ENCODE measurements at regions not wholly inside any gene's neighbourhood (a gene's known extent, or its start where the extent isn't known, plus 50 kb on each side); places are given as distances from the start of the nearest gene placed in this dataset.

DNA sequence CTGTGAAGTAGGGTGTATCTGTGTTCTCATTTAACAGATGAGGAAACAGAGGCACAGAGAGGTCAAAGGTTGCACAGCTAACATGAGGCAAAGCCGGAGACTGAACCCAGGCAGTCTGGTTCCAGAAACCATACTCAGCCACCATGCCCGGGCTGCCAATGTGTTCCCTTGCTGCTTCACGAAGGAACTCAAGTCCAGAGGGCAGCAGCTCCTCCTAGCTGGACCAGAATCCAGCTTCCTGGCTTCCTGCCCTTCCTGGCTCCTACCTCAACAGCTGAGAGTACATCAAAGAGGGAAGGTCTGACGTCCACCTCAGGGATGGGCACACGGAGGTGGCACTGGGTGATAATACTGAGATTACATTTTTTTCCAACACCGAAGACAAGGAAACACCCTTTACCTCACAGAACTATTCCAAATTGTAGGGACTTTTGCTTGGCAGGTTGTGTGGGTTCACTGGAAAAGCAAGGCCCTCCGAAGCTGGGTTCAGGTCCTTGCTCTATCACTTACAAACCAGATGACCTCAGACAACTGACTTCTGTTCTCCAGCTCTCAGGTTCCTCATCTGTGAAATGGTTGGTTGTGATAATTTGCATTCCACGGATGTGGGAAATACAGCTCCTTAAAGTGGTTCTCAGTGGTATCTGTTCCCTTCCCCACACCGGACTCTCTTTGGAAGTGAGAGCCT is 154.1 kb upstream of the ZMIZ1 start:
- peaks cover 31% of the 10 kb centered on the region in 2 donors for H3K4me1 ChIP-seq (ENCODE audit: control insufficient read depth in 2 of 2, insufficient read depth in 1 of 2, low read depth in 1 of 2, low read length in 2 of 2)

GRCh38 chr10:78915190-78915518 is 153.6 kb upstream of the ZMIZ1 start:
- Histone ChIP-seq H4K8ac (ENCODE audit: low read depth, low read length) (no peak overlapping the region), H3K18ac (ENCODE audit: low read length) (no peak overlapping the region), H3K4ac (ENCODE audit: low read length) (no peak overlapping the region), H3K27me3 (ENCODE audit: control insufficient read depth in 3 of 3, insufficient read depth in 3 of 3, low read depth in 1 of 3, low read length in 3 of 3) (peaks cover 0 to 10% (median 0%) of the 10 kb centered on the region in 3 experiments), H3K9ac (ENCODE audit: low read depth, low read length, poor library complexity) (no peak overlapping the region), H3K27ac (replicated peaks; ENCODE audit: low read length) (no peak overlapping the region), H3K14ac (ENCODE audit: low read length) (no peak overlapping the region), H2AFZ (ENCODE audit: low read length) (no peak overlapping the region), H4K91ac (ENCODE audit: low read depth, low read length, poor library complexity) (no peak overlapping the region), H2BK15ac (ENCODE audit: low read length) (no peak overlapping the region), H3K4me3 (ENCODE audit: low read length in 2 of 2) (no peak overlapping the region), H3K9me3 (replicated peaks in 1 of 2; ENCODE audit: control insufficient read depth in 2 of 2, insufficient read depth in 1 of 2, low read depth in 1 of 2, low read length in 2 of 2) (no peaks in the 10 kb centered on the region), H3K4me1 (ENCODE audit: control insufficient read depth in 2 of 2, insufficient read depth in 1 of 2, low read depth in 1 of 2, low read length in 2 of 2) (peaks cover 30 to 31% of the 10 kb centered on the region in 2 donors), H3K36me3 (replicated peaks in 1 of 2; ENCODE audit: control insufficient read depth in 2 of 2, insufficient read depth in 2 of 2, low read length in 2 of 2) (no peaks in the 10 kb centered on the region), H3K23ac (ENCODE audit: low read depth, low read length, poor library complexity) (no peak overlapping the region), H3K4me2 (ENCODE audit: insufficient read depth, low read length, poor library complexity, severe bottlenecking) (no peak overlapping the region), H3K79me1 (ENCODE audit: low read depth, low read length) (no peaks in the 10 kb centered on the region), H2BK5ac (ENCODE audit: low read length) (no peak overlapping the region), H2AK5ac (ENCODE audit: low read depth, low read length) (no peak overlapping the region), H2BK12ac (ENCODE audit: low read length) (no peak overlapping the region), H2BK120ac (ENCODE audit: low read depth, low read length) (no peak overlapping the region)
- no peak for DNase-seq (ENCODE audit: low spot score)
- no CpG with 5 or more reads among the region's 4 CpGs for WGBS, 2 donors (ENCODE audit: extremely low coverage in 2 of 2, insufficient read length in 2 of 2, insufficient replicate concordance in 1 of 2)

More for the DNA sequence above, 154.1 kb upstream of the ZMIZ1 start:
- H3K4me2 ChIP-seq (ENCODE audit: insufficient read depth, low read length, poor library complexity, severe bottlenecking): no peak overlapping the region
- H4K8ac ChIP-seq (ENCODE audit: low read depth, low read length): peak overlapping the region; percentile 19
- no peak overlapping the region for H3K27ac ChIP-seq (replicated peaks; ENCODE audit: low read length)
- no peak overlapping the region for H3K4ac ChIP-seq (ENCODE audit: low read length)
- no peaks in the 10 kb centered on the region for H3K36me3 ChIP-seq (replicated peaks in 1 of 2; ENCODE audit: control insufficient read depth in 2 of 2, insufficient read depth in 2 of 2, low read length in 2 of 2)
- peak overlapping the region; percentile 48 for H3K23ac ChIP-seq (ENCODE audit: low read depth, low read length, poor library complexity)
- H3K4me3 ChIP-seq (ENCODE audit: low read length in 2 of 2): no peak overlapping the region
- no peak overlapping the region for H3K9ac ChIP-seq (ENCODE audit: low read depth, low read length, poor library complexity)
- no peak for DNase-seq (ENCODE audit: low spot score)
- peak overlapping the region; percentile 79 for H2AK5ac ChIP-seq (ENCODE audit: low read depth, low read length)
- no peak overlapping the region for H2BK15ac ChIP-seq (ENCODE audit: low read length)
- peak overlapping the region; percentile 48 for H2BK12ac ChIP-seq (ENCODE audit: low read length)
- H4K91ac ChIP-seq (ENCODE audit: low read depth, low read length, poor library complexity): no peak overlapping the region
- H2BK5ac ChIP-seq (ENCODE audit: low read length): no peak overlapping the region
- H3K27me3 ChIP-seq (ENCODE audit: control insufficient read depth in 3 of 3, insufficient read depth in 3 of 3, low read depth in 1 of 3, low read length in 3 of 3): peaks cover 0 to 13% (median 0%) of the 10 kb centered on the region in 3 experiments
- no peaks in the 10 kb centered on the region for H3K79me1 ChIP-seq (ENCODE audit: low read depth, low read length)
- peak overlapping the region; percentile 42 for H3K14ac ChIP-seq (ENCODE audit: low read length)
- peak overlapping the region; percentile 88 for H3K18ac ChIP-seq (ENCODE audit: low read length)
- H2AFZ ChIP-seq (ENCODE audit: low read length): no peak overlapping the region
- WGBS, 2 donors (ENCODE audit: extremely low coverage in 2 of 2, insufficient read length in 2 of 2, insufficient replicate concordance in 1 of 2): no CpG with 5 or more reads among the region's 9 CpGs
- H3K9me3 ChIP-seq (replicated peaks in 1 of 2; ENCODE audit: control insufficient read depth in 2 of 2, insufficient read depth in 1 of 2, low read depth in 1 of 2, low read length in 2 of 2): no peaks in the 10 kb centered on the region
- H2BK120ac ChIP-seq (ENCODE audit: low read depth, low read length): no peak overlapping the region

DNA sequence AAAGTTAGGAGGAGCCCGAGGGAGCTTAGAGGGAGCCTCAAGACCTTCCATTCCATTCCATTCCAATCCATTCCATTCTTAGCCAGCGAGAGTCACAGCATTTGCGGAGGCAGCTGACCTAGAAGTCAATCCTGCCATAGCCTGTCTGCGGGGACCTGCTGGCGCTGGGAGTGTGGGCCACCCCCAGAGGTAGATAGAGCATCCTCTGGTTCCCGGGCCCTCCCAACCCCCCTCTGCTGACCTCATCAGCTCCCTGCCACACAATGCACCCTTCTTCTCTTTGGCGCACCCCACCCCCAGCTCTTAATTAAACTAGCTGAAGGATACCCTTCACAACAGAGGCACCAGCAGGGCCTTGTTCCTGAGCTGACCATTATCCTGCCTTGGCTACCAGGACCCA is 152.5 kb upstream of the ZMIZ1 start:
- Histone ChIP-seq H2BK120ac (ENCODE audit: low read depth, low read length) (no peak overlapping the region), H2BK5ac (ENCODE audit: low read length) (no peak overlapping the region), H3K27ac (replicated peaks; ENCODE audit: low read length) (no peak overlapping the region), H2AFZ (ENCODE audit: low read length) (no peak overlapping the region), H3K79me1 (ENCODE audit: low read depth, low read length) (no peaks in the 10 kb centered on the region), H3K9me3 (replicated peaks in 1 of 2; ENCODE audit: control insufficient read depth in 2 of 2, insufficient read depth in 1 of 2, low read depth in 1 of 2, low read length in 2 of 2) (no peaks in the 10 kb centered on the region), H2AK5ac (ENCODE audit: low read depth, low read length) (no peak overlapping the region), H2BK12ac (ENCODE audit: low read length) (no peak overlapping the region), H3K27me3 (ENCODE audit: control insufficient read depth in 3 of 3, insufficient read depth in 3 of 3, low read depth in 1 of 3, low read length in 3 of 3) (peaks cover 0 to 7% (median 0%) of the 10 kb centered on the region in 3 experiments), H2BK15ac (ENCODE audit: low read length) (no peak overlapping the region), H4K8ac (ENCODE audit: low read depth, low read length) (no peak overlapping the region), H3K4me3 (ENCODE audit: low read length in 2 of 2) (no peak overlapping the region), H3K4me2 (ENCODE audit: insufficient read depth, low read length, poor library complexity, severe bottlenecking) (no peak overlapping the region), H3K36me3 (replicated peaks in 1 of 2; ENCODE audit: control insufficient read depth in 2 of 2, insufficient read depth in 2 of 2, low read length in 2 of 2) (no peaks in the 10 kb centered on the region), H3K18ac (ENCODE audit: low read length) (peak overlapping the region; percentile 42), H3K23ac (ENCODE audit: low read depth, low read length, poor library complexity) (no peak overlapping the region), H4K91ac (ENCODE audit: low read depth, low read length, poor library complexity) (no peak overlapping the region), H3K4ac (ENCODE audit: low read length) (no peak overlapping the region), H3K4me1 (ENCODE audit: control insufficient read depth in 2 of 2, insufficient read depth in 1 of 2, low read depth in 1 of 2, low read length in 2 of 2) (peaks cover 30 to 31% of the 10 kb centered on the region in 2 donors), H3K9ac (ENCODE audit: low read depth, low read length, poor library complexity) (no peak overlapping the region), H3K14ac (ENCODE audit: low read length) (no peak overlapping the region)
- no peak for DNase-seq (ENCODE audit: low spot score)
- WGBS, 2 donors (ENCODE audit: extremely low coverage in 2 of 2, insufficient read length in 2 of 2, insufficient replicate concordance in 1 of 2): no CpG with 5 or more reads among the region's 7 CpGs

GRCh38 chr10:78919181-78919966 is 149.4 kb upstream of the ZMIZ1 start:
- DNase-seq (ENCODE audit: low spot score): no peak
- no peak overlapping the region for H3K14ac ChIP-seq (ENCODE audit: low read length)
- no peak overlapping the region for H3K4ac ChIP-seq (ENCODE audit: low read length)
- H2BK15ac ChIP-seq (ENCODE audit: low read length): no peak overlapping the region
- no peak overlapping the region for H4K91ac ChIP-seq (ENCODE audit: low read depth, low read length, poor library complexity)
- no peak overlapping the region for H3K18ac ChIP-seq (ENCODE audit: low read length)
- no peak overlapping the region for H2AK5ac ChIP-seq (ENCODE audit: low read depth, low read length)
- no peak overlapping the region for H4K8ac ChIP-seq (ENCODE audit: low read depth, low read length)
- H2BK5ac ChIP-seq (ENCODE audit: low read length): no peak overlapping the region
- H3K9ac ChIP-seq (ENCODE audit: low read depth, low read length, poor library complexity): no peak overlapping the region
- no peaks in the 10 kb centered on the region for H3K36me3 ChIP-seq (replicated peaks in 1 of 2; ENCODE audit: control insufficient read depth in 2 of 2, insufficient read depth in 2 of 2, low read length in 2 of 2)
- H3K79me1 ChIP-seq (ENCODE audit: low read depth, low read length): no peaks in the 10 kb centered on the region
- no peak overlapping the region for H3K4me2 ChIP-seq (ENCODE audit: insufficient read depth, low read length, poor library complexity, severe bottlenecking)
- peaks cover 19 to 26% of the 10 kb centered on the region in 2 donors for H3K4me1 ChIP-seq (ENCODE audit: control insufficient read depth in 2 of 2, insufficient read depth in 1 of 2, low read depth in 1 of 2, low read length in 2 of 2)
- H3K9me3 ChIP-seq (replicated peaks in 1 of 2; ENCODE audit: control insufficient read depth in 2 of 2, insufficient read depth in 1 of 2, low read depth in 1 of 2, low read length in 2 of 2): no peaks in the 10 kb centered on the region
- H2BK12ac ChIP-seq (ENCODE audit: low read length): no peak overlapping the region
- no CpG with 5 or more reads among the region's 7 CpGs for WGBS, 2 donors (ENCODE audit: extremely low coverage in 2 of 2, insufficient read length in 2 of 2, insufficient replicate concordance in 1 of 2)
- no peak overlapping the region for H2AFZ ChIP-seq (ENCODE audit: low read length)
- no peak overlapping the region for H3K4me3 ChIP-seq (ENCODE audit: low read length in 2 of 2)
- H3K27ac ChIP-seq (replicated peaks; ENCODE audit: low read length): no peak overlapping the region
- H3K23ac ChIP-seq (ENCODE audit: low read depth, low read length, poor library complexity): no peak overlapping the region
- peaks cover 0 to 9% (median 0%) of the 10 kb centered on the region in 3 experiments for H3K27me3 ChIP-seq (ENCODE audit: control insufficient read depth in 3 of 3, insufficient read depth in 3 of 3, low read depth in 1 of 3, low read length in 3 of 3)
- H2BK120ac ChIP-seq (ENCODE audit: low read depth, low read length): no peak overlapping the region

All from neuronal stem cell (in vitro differentiated cells).